Astrocyte of the cerebellum (primary cell): ENCODE measurements at regions not wholly inside any gene's neighbourhood (a gene's known extent, or its start where the extent isn't known, plus 50 kb on each side); places are given as distances from the start of the nearest gene placed in this dataset.

ENCODE experiments used
- DNase-seq: peaks from one replicate; pipeline ENCODE4 v3.0.0-alpha.2; 2011; ENCODE audit warnings: low read depth
- H3K4me3 ChIP-seq: 2 replicates; pipeline ENCODE4 v1.5.1; 2011; ENCODE audit warnings: mild to moderate bottlenecking, low read depth, low read length, moderate library complexity
- CTCF ChIP-seq: IDR thresholded peaks from 2 replicates; pipeline ENCODE4 v1.5.1; 2012; ENCODE audit warnings: low read length, low read depth, moderate library complexity, mild to moderate bottlenecking; ENCODE audit errors: missing control alignments
- in situ Hi-C: cut with HindIII; loops from 2 replicates; pipeline ENCODE4 v1.10.0; 2017; ENCODE audit warnings: low sequenced_read_pairs

GRCh38 chr13:104798486-104798885 lies 1732.3 kb upstream of the SLC10A2 start:
- no peak for TF ChIP-seq CTCF
- H3K4me3 ChIP-seq: no peak overlapping the region
- DNase-seq: no peak
- in situ Hi-C loops: no loop called here

- TF ChIP-seq CTCF: no peak
- no peak for DNase-seq
- H3K4me3 ChIP-seq: no peak overlapping the region
- in situ Hi-C loops: no loop called here
Observed at GRCh38 chr13:104796581-104796980, 1730.4 kb upstream of the SLC10A2 start.

GRCh38 chr13:104785952-104786351 lies 1719.7 kb upstream of the SLC10A2 start:
- in situ Hi-C loops: no loop called here
- no peak overlapping the region for H3K4me3 ChIP-seq
- no peak for DNase-seq
- TF ChIP-seq CTCF: no peak

GRCh38 chr13:104784891-104785290 lies 1718.7 kb upstream of the SLC10A2 start:
- no peak for DNase-seq
- H3K4me3 ChIP-seq: no peak overlapping the region
- in situ Hi-C loops: no loop called here
- TF ChIP-seq CTCF: no peak

GRCh38 chr13:104782741-104783140 lies 1716.5 kb upstream of the SLC10A2 start:
- DNase-seq: no peak
- in situ Hi-C loops: no loop called here
- no peak overlapping the region for H3K4me3 ChIP-seq
- TF ChIP-seq CTCF: no peak

- no peak for TF ChIP-seq CTCF
- no peak overlapping the region for H3K4me3 ChIP-seq
- in situ Hi-C loops: no loop called here
- DNase-seq: peak; percentile 38
Observed at GRCh38 chr13:104779311-104779993, 1713.2 kb upstream of the SLC10A2 start.
